DOHH2 (cell line): ENCODE measurements at regions not wholly inside any gene's neighbourhood (a gene's known extent, or its start where the extent isn't known, plus 50 kb on each side); places are given as distances from the start of the nearest gene placed in this dataset.

ENCODE experiments used
- H3F3A ChIP-seq: fragments of 200-600 bp; sonication (generic), shearing (Covaris generic); 2 replicates; pipeline ENCODE4 v1.6.0; 2016; ENCODE audit warnings: antibody characterized with exemption, mild to moderate bottlenecking; ENCODE audit not compliant: control insufficient read depth, insufficient read depth
- H3K27ac ChIP-seq: fragments of 200-600 bp; sonication (generic); 2 replicates; pipeline ENCODE4 v1.5.1; 2014; ENCODE audit warnings: low read depth, mild to moderate bottlenecking, low read length, moderate library complexity
- H3K27me3 ChIP-seq: fragments of 200-600 bp; sonication (generic); 2 replicates; pipeline ENCODE4 v1.6.1; 2014; ENCODE audit warnings: mild to moderate bottlenecking, low read length, mixed read lengths; ENCODE audit not compliant: control insufficient read depth
- H3K36me3 ChIP-seq: fragments of 200-600 bp; sonication (generic); 2 replicates; pipeline ENCODE4 v1.6.1; 2014; ENCODE audit warnings: mild to moderate bottlenecking, low read length, moderate library complexity, mixed read lengths; ENCODE audit not compliant: control insufficient read depth
- H3K4me1 ChIP-seq: fragments of 200-600 bp; sonication (generic); 2 replicates; pipeline ENCODE4 v1.6.1; 2014; ENCODE audit warnings: mild to moderate bottlenecking, low read length, mixed read lengths; ENCODE audit not compliant: control insufficient read depth
- H3K4me2 ChIP-seq: fragments of 200-600 bp; sonication (generic); 2 replicates; pipeline ENCODE4 v1.6.0; 2014; ENCODE audit warnings: mild to moderate bottlenecking, low read length, moderate library complexity
- H3K4me3 ChIP-seq: fragments of 200-600 bp; sonication (generic); 2 replicates; pipeline ENCODE4 v1.5.1; 2014; ENCODE audit warnings: mild to moderate bottlenecking, low read length, mixed read lengths
- H3K79me2 ChIP-seq: fragments of 200-600 bp; sonication (generic); 2 replicates; pipeline ENCODE4 v1.6.1; 2014; ENCODE audit warnings: mild to moderate bottlenecking, low read length, mixed read lengths; ENCODE audit not compliant: control insufficient read depth
- H3K9me2 ChIP-seq: fragments of 200-600 bp; sonication (generic); replicated peaks from 2 replicates; pipeline ENCODE4 v1.6.1; 2014; ENCODE audit warnings: mild to moderate bottlenecking, low read length, mixed read lengths; ENCODE audit not compliant: control insufficient read depth
- H3K9me3 ChIP-seq: fragments of 200-600 bp; sonication (generic); 2 replicates; pipeline ENCODE4 v1.6.1; 2014; ENCODE audit warnings: antibody characterized with exemption, low read length, mixed read lengths; ENCODE audit not compliant: control insufficient read depth, insufficient read depth
- H4K20me1 ChIP-seq: fragments of 200-600 bp; sonication (generic); 2 replicates; pipeline ENCODE4 v1.6.0; 2014; ENCODE audit warnings: low read depth, mild to moderate bottlenecking, antibody characterized with exemption, low read length, moderate library complexity; ENCODE audit not compliant: control insufficient read depth, insufficient read depth
- EZH2phosphoT487 ChIP-seq: fragments of 200-600 bp; sonication (generic); IDR thresholded peaks from 2 replicates; pipeline ENCODE4 v1.6.1; 2017; ENCODE audit warnings: borderline replicate concordance, mild to moderate bottlenecking, antibody characterized with exemption, low read length, moderate library complexity, mixed read lengths
- TF ChIP-seq, protein P1 (sequence below): fragments of 200-600 bp; sonication (generic); IDR thresholded peaks from one replicate; pipeline ENCODE4 v1.5.1; 2014; ENCODE audit warnings: antibody characterized with exemption, mild to moderate bottlenecking, low read depth, low read length; ENCODE audit not compliant: poor library complexity, severe bottlenecking

- H3K4me1 ChIP-seq = no peaks in the 10 kb centered on the region
- H3K36me3 ChIP-seq = no peaks in the 10 kb centered on the region
- H3K4me2 ChIP-seq = no peak overlapping the region
- no peaks in the 10 kb centered on the region for H3F3A ChIP-seq
- no peaks in the 10 kb centered on the region for H4K20me1 ChIP-seq
- TF ChIP-seq, protein P1, sequence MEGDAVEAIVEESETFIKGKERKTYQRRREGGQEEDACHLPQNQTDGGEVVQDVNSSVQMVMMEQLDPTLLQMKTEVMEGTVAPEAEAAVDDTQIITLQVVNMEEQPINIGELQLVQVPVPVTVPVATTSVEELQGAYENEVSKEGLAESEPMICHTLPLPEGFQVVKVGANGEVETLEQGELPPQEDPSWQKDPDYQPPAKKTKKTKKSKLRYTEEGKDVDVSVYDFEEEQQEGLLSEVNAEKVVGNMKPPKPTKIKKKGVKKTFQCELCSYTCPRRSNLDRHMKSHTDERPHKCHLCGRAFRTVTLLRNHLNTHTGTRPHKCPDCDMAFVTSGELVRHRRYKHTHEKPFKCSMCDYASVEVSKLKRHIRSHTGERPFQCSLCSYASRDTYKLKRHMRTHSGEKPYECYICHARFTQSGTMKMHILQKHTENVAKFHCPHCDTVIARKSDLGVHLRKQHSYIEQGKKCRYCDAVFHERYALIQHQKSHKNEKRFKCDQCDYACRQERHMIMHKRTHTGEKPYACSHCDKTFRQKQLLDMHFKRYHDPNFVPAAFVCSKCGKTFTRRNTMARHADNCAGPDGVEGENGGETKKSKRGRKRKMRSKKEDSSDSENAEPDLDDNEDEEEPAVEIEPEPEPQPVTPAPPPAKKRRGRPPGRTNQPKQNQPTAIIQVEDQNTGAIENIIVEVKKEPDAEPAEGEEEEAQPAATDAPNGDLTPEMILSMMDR = no peak
- no peak for TF ChIP-seq EZH2phosphoT487
- no peak overlapping the region for H3K27ac ChIP-seq
- H3K9me3 ChIP-seq = no peaks in the 10 kb centered on the region
- H3K4me3 ChIP-seq = no peak overlapping the region
- no peaks in the 10 kb centered on the region for H3K9me2 ChIP-seq
- peaks cover 6% of the 10 kb centered on the region; the same call in 1 of the 2 replicates for H3K27me3 ChIP-seq
- no peaks in the 10 kb centered on the region for H3K79me2 ChIP-seq
Observed at GRCh38 chr12:131639270-131639940, 71.5 kb upstream of the SFSWAP start.

DNA sequence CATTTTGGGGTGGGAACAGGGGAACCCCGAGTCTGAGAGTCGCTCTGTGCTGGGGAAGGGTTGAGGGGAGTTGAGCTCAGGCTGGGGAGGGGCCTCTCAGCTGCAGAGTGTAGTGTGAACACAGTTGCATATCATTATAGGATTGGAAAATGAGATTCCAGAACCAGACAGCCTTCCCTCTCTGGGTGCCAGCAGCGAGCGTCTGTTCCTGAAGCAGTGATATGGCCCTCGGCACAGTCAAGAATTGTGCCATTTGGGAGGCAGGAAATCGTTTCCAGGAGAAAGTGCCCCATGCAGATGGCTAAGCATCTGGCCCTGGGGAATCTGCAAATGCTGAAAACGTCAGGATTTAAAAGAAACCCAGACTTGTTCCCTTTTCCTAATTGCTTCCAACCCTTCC is 70.4 kb upstream of the SFSWAP start:
- TF ChIP-seq, protein P1 = no peak
- no peak for TF ChIP-seq EZH2phosphoT487
- H4K20me1 ChIP-seq = no peaks in the 10 kb centered on the region
- H3K4me3 ChIP-seq = no peak overlapping the region
- H3K36me3 ChIP-seq = no peaks in the 10 kb centered on the region
- no peaks in the 10 kb centered on the region for H3F3A ChIP-seq
- H3K79me2 ChIP-seq = no peaks in the 10 kb centered on the region
- H3K27ac ChIP-seq = no peak overlapping the region
- H3K9me3 ChIP-seq = no peaks in the 10 kb centered on the region
- H3K4me1 ChIP-seq = no peaks in the 10 kb centered on the region
- no peak overlapping the region for H3K4me2 ChIP-seq
- H3K27me3 ChIP-seq = peaks cover 4% of the 10 kb centered on the region; the same call in 1 of the 2 replicates
- no peaks in the 10 kb centered on the region for H3K9me2 ChIP-seq

- no peaks in the 10 kb centered on the region for H3F3A ChIP-seq
- no peaks in the 10 kb centered on the region for H3K9me3 ChIP-seq
- H3K4me1 ChIP-seq = no peaks in the 10 kb centered on the region
- no peaks in the 10 kb centered on the region for H3K79me2 ChIP-seq
- H3K27me3 ChIP-seq = peaks cover 4% of the 10 kb centered on the region; the same call in 1 of the 2 replicates
- H4K20me1 ChIP-seq = no peaks in the 10 kb centered on the region
- TF ChIP-seq, protein P1 = no peak
- TF ChIP-seq EZH2phosphoT487 = no peak
- no peak overlapping the region for H3K27ac ChIP-seq
- H3K4me2 ChIP-seq = no peak overlapping the region
- H3K4me3 ChIP-seq = no peak overlapping the region
- no peaks in the 10 kb centered on the region for H3K36me3 ChIP-seq
- no peaks in the 10 kb centered on the region for H3K9me2 ChIP-seq
Observed at GRCh38 chr12:131641315-131641714, 69.6 kb upstream of the SFSWAP start.
